ENCODE measurements at regions not wholly inside any gene's neighbourhood (a gene's known extent, or its start where the extent isn't known, plus 50 kb on each side); places are given as distances from the start of the nearest gene placed in this dataset.

GRCh38 chr12:5213990-5214389, 170.3 kb downstream of the KCNA5 start:
- Histone ChIP-seq H3K4me3 (no peak overlapping the region), H3K9me3 (no peaks in the 10 kb centered on the region), H3K36me3 (no peaks in the 10 kb centered on the region), H3K4me1 (ENCODE audit: insufficient read depth) (no peaks in the 10 kb centered on the region), H3K27ac (no peak overlapping the region), H3K27me3 (no peaks in the 10 kb centered on the region)
- WGBS, 3 donors: 25 to 55% (median 32%) methylated on average over 2 of the region's 2 CpGs
- no peak for DNase-seq
- TF ChIP-seq CTCF (IDR thresholded peaks at IDR 0.05) (no peak), POLR2A (IDR thresholded peaks at IDR 0.05) (no peak), EP300 (IDR thresholded peaks at IDR 0.05) (no peak)
- intact Hi-C loops (cut with DNase I): no loop called here

DNA sequence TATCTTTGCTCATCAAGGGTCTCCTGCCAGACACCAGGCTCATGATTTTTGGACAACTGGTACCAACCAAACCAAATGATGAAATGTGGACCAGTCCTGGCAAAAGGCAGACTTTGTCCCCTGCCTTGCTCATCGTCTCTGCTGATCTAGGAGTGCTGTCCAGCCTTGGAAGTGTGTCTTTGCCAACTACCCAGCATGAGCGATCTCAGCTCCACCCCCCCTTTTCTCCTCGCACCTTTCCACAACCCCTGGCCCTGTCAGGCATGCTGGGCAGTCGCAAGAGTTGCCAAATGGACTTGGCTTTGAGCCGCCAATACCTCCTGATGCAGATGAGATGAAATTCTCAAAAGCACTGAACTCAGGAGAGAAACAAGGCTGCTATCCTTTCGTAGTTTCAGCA, 174.3 kb downstream of the KCNA5 start:
- Histone ChIP-seq H3K4me1 (ENCODE audit: insufficient read depth) (no peaks in the 10 kb centered on the region), H3K9me3 (no peaks in the 10 kb centered on the region), H3K27ac (no peak overlapping the region), H3K4me3 (no peak overlapping the region), H3K36me3 (no peaks in the 10 kb centered on the region), H3K27me3 (no peaks in the 10 kb centered on the region)
- 75 to 90% (median 78%) methylated on average over 6 of the region's 6 CpGs for WGBS, 3 donors
- intact Hi-C loops (cut with DNase I): no loop called here
- DNase-seq: no peak
- TF ChIP-seq EP300 (IDR thresholded peaks at IDR 0.05) (no peak), POLR2A (IDR thresholded peaks at IDR 0.05) (no peak), CTCF (IDR thresholded peaks at IDR 0.05) (no peak)

DNA sequence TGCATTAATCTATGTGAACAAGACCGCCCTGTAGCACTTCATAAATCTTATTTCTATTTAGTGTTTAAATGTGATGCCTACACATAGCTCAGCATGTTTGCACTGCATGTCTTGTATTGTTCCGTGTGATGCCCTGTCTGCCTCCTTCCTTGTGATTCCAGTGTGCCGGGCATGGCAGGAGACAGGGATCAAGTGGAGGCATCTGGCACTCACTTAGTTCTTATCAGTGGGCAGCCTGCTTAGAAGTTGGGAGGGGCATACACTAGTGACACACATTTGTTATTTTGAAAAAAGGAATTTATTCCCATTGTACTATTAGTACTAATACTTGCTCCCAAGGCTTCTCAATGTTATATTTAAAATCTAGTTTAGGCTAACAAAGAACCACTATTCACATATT, 176.4 kb downstream of the KCNA5 start:
- intact Hi-C loops (cut with DNase I): no loop called here
- Histone ChIP-seq H3K4me1 (ENCODE audit: insufficient read depth) (no peaks in the 10 kb centered on the region), H3K9me3 (no peaks in the 10 kb centered on the region), H3K27ac (no peak overlapping the region), H3K36me3 (no peaks in the 10 kb centered on the region), H3K4me3 (no peak overlapping the region), H3K27me3 (no peaks in the 10 kb centered on the region)
- DNase-seq: no peak
- 58 to 73% (median 62%) methylated on average over 3 of the region's 3 CpGs for WGBS, 3 donors
- TF ChIP-seq POLR2A (IDR thresholded peaks at IDR 0.05) (no peak), EP300 (IDR thresholded peaks at IDR 0.05) (no peak), CTCF (IDR thresholded peaks at IDR 0.05) (no peak)

DNA sequence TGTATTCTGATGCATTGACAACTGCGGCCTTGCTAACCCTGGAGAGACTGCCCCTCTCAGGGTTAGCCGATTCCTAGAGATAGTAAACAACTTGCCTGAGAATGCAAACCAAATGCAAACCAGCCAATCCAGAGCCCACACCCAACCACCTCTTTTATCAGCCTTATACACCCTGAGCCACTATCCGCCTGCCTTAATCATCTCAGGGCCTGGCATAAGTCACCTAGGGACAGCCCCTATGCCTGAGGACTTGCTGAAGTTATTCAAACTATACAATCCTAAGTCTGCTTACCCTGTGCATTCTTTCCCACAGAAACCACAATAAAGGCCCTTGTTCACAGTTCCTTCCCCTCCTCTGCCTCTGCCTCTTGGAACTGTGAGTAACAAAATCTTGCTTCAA, 177.2 kb downstream of the KCNA5 start:
- intact Hi-C loops (cut with DNase I): no loop called here
- no peak for DNase-seq
- Histone ChIP-seq H3K4me3 (no peak overlapping the region), H3K36me3 (no peaks in the 10 kb centered on the region), H3K27me3 (no peaks in the 10 kb centered on the region), H3K27ac (no peak overlapping the region), H3K4me1 (ENCODE audit: insufficient read depth) (no peaks in the 10 kb centered on the region), H3K9me3 (no peaks in the 10 kb centered on the region)
- 68 to 72% (median 70%) methylated on average over 3 of the region's 3 CpGs for WGBS, 3 donors
- no peak for TF ChIP-seq EP300 (IDR thresholded peaks at IDR 0.05)
- TF ChIP-seq POLR2A (IDR thresholded peaks at IDR 0.05): no peak
- TF ChIP-seq CTCF (IDR thresholded peaks at IDR 0.05): no peak

DNA sequence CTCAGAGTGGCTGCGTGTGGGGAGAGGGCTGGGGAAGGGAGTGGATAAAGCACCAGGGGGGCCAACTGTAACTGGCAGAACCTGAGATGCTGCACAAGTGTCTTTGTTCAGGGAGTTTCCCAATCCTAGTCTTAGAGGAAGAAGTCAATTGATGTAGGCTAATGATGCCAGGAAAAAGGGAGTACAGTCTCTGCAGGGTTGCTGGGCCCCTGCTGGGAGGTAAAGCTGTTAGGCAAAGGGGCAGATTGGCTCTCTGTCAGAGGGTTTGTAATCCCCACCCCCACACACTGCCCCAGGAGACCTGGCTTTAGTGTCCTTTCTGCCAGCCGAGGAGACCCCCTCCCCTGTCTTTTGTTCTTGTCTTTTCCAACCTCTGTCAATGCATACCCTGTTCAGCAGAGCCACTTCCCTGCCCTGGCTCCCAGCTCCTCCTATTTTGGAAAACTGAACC, 178.4 kb downstream of the KCNA5 start:
- no peaks in the 10 kb centered on the region for H3K4me1 ChIP-seq (ENCODE audit: insufficient read depth)
- DNase-seq: no peak
- no peak overlapping the region for H3K27ac ChIP-seq
- 26 to 39% (median 30%) methylated on average over 2 of the region's 2 CpGs for WGBS, 3 donors
- intact Hi-C loops (cut with DNase I): no loop called here
- no peaks in the 10 kb centered on the region for H3K9me3 ChIP-seq
- H3K4me3 ChIP-seq: no peak overlapping the region
- H3K27me3 ChIP-seq: no peaks in the 10 kb centered on the region
- no peak for TF ChIP-seq POLR2A (IDR thresholded peaks at IDR 0.05)
- no peak for TF ChIP-seq EP300 (IDR thresholded peaks at IDR 0.05)
- no peak for TF ChIP-seq CTCF (IDR thresholded peaks at IDR 0.05)
- H3K36me3 ChIP-seq: no peaks in the 10 kb centered on the region

Measured in ovary (tissue), 7 donors.